Caco-2 (cell line): ENCODE measurements at regions not wholly inside any gene's neighbourhood (a gene's known extent, or its start where the extent isn't known, plus 50 kb on each side); places are given as distances from the start of the nearest gene placed in this dataset.

Experiments
- BruUV-seq: library from RNA; stranded (reverse); fragments of 400-500 nt; replicated peaks from 2 replicates; lab custom pipeline; 2021; lab: Mats Ljungman, UMichigan
- CTCF ChIA-PET: fragments of 300-600 bp; sonication (Branson Sonifier 250); formaldehyde crosslinking; loops from one replicate; lab custom pipeline; 2022; ENCODE audit warnings: antibody characterized with exemption; lab: Charles Lee
- POLR2A ChIA-PET: fragments of 300-600 bp; sonication (Branson Sonifier 250); formaldehyde crosslinking; loops from one replicate; lab custom pipeline; 2022; ENCODE audit warnings: antibody characterized with exemption; lab: Charles Lee
- DNase-seq, 2 experiments: peaks; one replicate each; pipeline versions ENCODE4 v3.0.0 to v3.0.0-alpha.2; 2020 to 2022
- H3K27me3 ChIP-seq: replicated peaks from 2 replicates; pipeline ENCODE4 v1.6.0; 2011; ENCODE audit warnings: low read length; ENCODE audit not compliant: control insufficient read depth, insufficient read depth
- H3K36me3 ChIP-seq: 2 replicates; pipeline ENCODE4 v1.5.1; 2011; ENCODE audit warnings: low read length; ENCODE audit not compliant: control insufficient read depth, insufficient read depth
- H3K4me1 ChIP-seq: fragments of 250-450 bp; sonication (Bioruptor Pico); 2 replicates; pipeline ENCODE4 v1.5.1; 2020; ENCODE audit warnings: mild to moderate bottlenecking
- H3K4me3 ChIP-seq: 2 replicates; pipeline ENCODE4 v1.5.1; 2011; ENCODE audit warnings: low read depth, mild to moderate bottlenecking, control low read depth, low read length
- H3K9me3 ChIP-seq: fragments of 250-450 bp; sonication (Bioruptor Pico); 2 replicates; pipeline ENCODE4 v1.5.1; 2020; ENCODE audit warnings: mild to moderate bottlenecking, moderate library complexity
- H3K27ac Mint-ChIP-seq: one replicate; pipeline ENCODE4 v1.8.0; 2022; ENCODE audit warnings: mixed read lengths; ENCODE audit not compliant: unreplicated experiment
- H3K27me3 Mint-ChIP-seq: one replicate; pipeline ENCODE4 v1.8.0; 2022; ENCODE audit warnings: mixed read lengths; ENCODE audit not compliant: insufficient read depth, unreplicated experiment
- H3K36me3 Mint-ChIP-seq: one replicate; pipeline ENCODE4 v1.8.0; 2022; ENCODE audit warnings: mild to moderate bottlenecking, mixed read lengths; ENCODE audit not compliant: insufficient read depth, unreplicated experiment
- H3K4me1 Mint-ChIP-seq: one replicate; pipeline ENCODE4 v1.8.0; 2022; ENCODE audit warnings: low read depth, mixed read lengths; ENCODE audit not compliant: unreplicated experiment
- H3K4me3 Mint-ChIP-seq: one replicate; pipeline ENCODE4 v1.8.0; 2022; ENCODE audit warnings: mild to moderate bottlenecking, moderate library complexity, mixed read lengths; ENCODE audit not compliant: unreplicated experiment
- H3K9me3 Mint-ChIP-seq: one replicate; pipeline ENCODE4 v1.8.0; 2022; ENCODE audit warnings: mixed read lengths; ENCODE audit not compliant: unreplicated experiment
- CTCF ChIP-seq, 2 experiments: fragments of 200-600 bp in 1 of 2; IDR thresholded peaks; 1 replicate in 1 of 2; 2 replicates in 1 of 2; pipeline versions ENCODE4 v1.5.1 to v1.8.0; 2011 to 2022; ENCODE audit warnings: antibody characterized with exemption in 1 of 2, control low read depth in 1 of 2, inconsistent platforms in 1 of 2, low read depth in 1 of 2, low read length in 1 of 2, mild to moderate bottlenecking in 1 of 2, moderate library complexity in 1 of 2; ENCODE audit not compliant: insufficient read depth in 1 of 2, severe bottlenecking in 1 of 2, unreplicated experiment in 1 of 2
- intact Hi-C: fragments of 100-400 bp; cut with micrococcal nuclease; formaldehyde crosslinking; loops from one replicate; pipeline ENCODE4 v1.10.0; 2022; ENCODE audit not compliant: unreplicated experiment

GRCh38 chr5:107323536-107323935 is 347.2 kb downstream of the EFNA5 start:
- Mint-ChIP-seq H3K4me3 (no peak overlapping the region), H3K36me3 (no peaks in the 10 kb centered on the region), H3K4me1 (no peaks in the 10 kb centered on the region), H3K9me3 (no peaks in the 10 kb centered on the region), H3K27ac (no peak overlapping the region), H3K27me3 (peaks cover 15% of the 10 kb centered on the region)
- H3K4me3 ChIP-seq: no peak overlapping the region
- no peak for DNase-seq
- H3K4me1 ChIP-seq: no peaks in the 10 kb centered on the region
- intact Hi-C loops: no loop called here
- ChIA-PET POLR2A (no interaction called here), CTCF (no interaction called here)
- no TSS peak for BruUV-seq
- no peaks in the 10 kb centered on the region for H3K9me3 ChIP-seq
- no peaks in the 10 kb centered on the region for H3K36me3 ChIP-seq
- TF ChIP-seq CTCF (IDR thresholded peaks at IDR 0.05; ENCODE audit: insufficient read depth in 1 of 2, low read depth in 1 of 2, low read length in 1 of 2, severe bottlenecking in 1 of 2, unreplicated experiment in 1 of 2): no peak
- no peaks in the 10 kb centered on the region for H3K27me3 ChIP-seq

GRCh38 chr5:107322936-107323335 is 347.8 kb downstream of the EFNA5 start:
- Histone ChIP-seq H3K4me3 (no peak overlapping the region), H3K36me3 (no peaks in the 10 kb centered on the region), H3K27me3 (no peaks in the 10 kb centered on the region; the same call in 1 of the 2 replicates), H3K9me3 (no peaks in the 10 kb centered on the region), H3K4me1 (no peaks in the 10 kb centered on the region)
- Mint-ChIP-seq H3K27ac (no peak overlapping the region), H3K27me3 (peaks cover 14% of the 10 kb centered on the region), H3K36me3 (no peaks in the 10 kb centered on the region), H3K9me3 (no peaks in the 10 kb centered on the region), H3K4me3 (no peak overlapping the region), H3K4me1 (no peaks in the 10 kb centered on the region)
- POLR2A ChIA-PET: no interaction called here
- intact Hi-C loops: no loop called here
- BruUV-seq: no TSS peak
- CTCF ChIA-PET: no interaction called here
- DNase-seq: no peak
- no peak for TF ChIP-seq CTCF (IDR thresholded peaks at IDR 0.05; ENCODE audit: insufficient read depth in 1 of 2, low read depth in 1 of 2, low read length in 1 of 2, severe bottlenecking in 1 of 2, unreplicated experiment in 1 of 2)

GRCh38 chr5:107321906-107322305 is 348.8 kb downstream of the EFNA5 start:
- Mint-ChIP-seq H3K27ac (no peak overlapping the region), H3K27me3 (peaks cover 7% of the 10 kb centered on the region), H3K36me3 (no peaks in the 10 kb centered on the region), H3K9me3 (no peaks in the 10 kb centered on the region), H3K4me1 (no peaks in the 10 kb centered on the region), H3K4me3 (no peak overlapping the region)
- POLR2A ChIA-PET: no interaction called here
- CTCF ChIA-PET: no interaction called here
- no TSS peak for BruUV-seq
- H3K36me3 ChIP-seq: no peaks in the 10 kb centered on the region
- H3K4me1 ChIP-seq: no peaks in the 10 kb centered on the region
- intact Hi-C loops: no loop called here
- H3K27me3 ChIP-seq: no peaks in the 10 kb centered on the region; the same call in 1 of the 2 replicates
- no peak for TF ChIP-seq CTCF (IDR thresholded peaks at IDR 0.05; ENCODE audit: insufficient read depth in 1 of 2, low read depth in 1 of 2, low read length in 1 of 2, severe bottlenecking in 1 of 2, unreplicated experiment in 1 of 2)
- no peaks in the 10 kb centered on the region for H3K9me3 ChIP-seq
- no peak overlapping the region for H3K4me3 ChIP-seq
- DNase-seq: no peak
